ENCODE measurements at regions not wholly inside any gene's neighbourhood (a gene's known extent, or its start where the extent isn't known, plus 50 kb on each side); places are given as distances from the start of the nearest gene placed in this dataset.

- Histone ChIP-seq H3K4me3 (ENCODE audit: low read depth in 1 of 2, low read length in 1 of 2) (no peak overlapping the region), H3K27ac (no peak overlapping the region), H3K36me3 (no peaks in the 10 kb centered on the region), H3K4me1 (ENCODE audit: control insufficient read depth in 1 of 2, insufficient read depth in 1 of 2, low read depth in 1 of 2, low read length in 1 of 2) (no peaks in the 10 kb centered on the region), H3K9me3 (no peaks in the 10 kb centered on the region), H3K27me3 (peaks cover 6% of the 10 kb centered on the region)
- no peak for TF ChIP-seq CTCF (IDR thresholded peaks at IDR 0.05)
Observed at GRCh38 chr2:215879331-215879730, 134.0 kb downstream of the MREG start.

GRCh38 chr2:215878476-215879063 lies 134.8 kb downstream of the MREG start:
- no peak for TF ChIP-seq CTCF (IDR thresholded peaks at IDR 0.05)
- no peak overlapping the region for H3K27ac ChIP-seq
- H3K9me3 ChIP-seq, result no peaks in the 10 kb centered on the region

GRCh38 chr2:215876937-215877238 lies 136.5 kb downstream of the MREG start:
- H3K36me3 ChIP-seq, result no peaks in the 10 kb centered on the region
- no peaks in the 10 kb centered on the region for H3K4me1 ChIP-seq (ENCODE audit: control insufficient read depth in 1 of 2, insufficient read depth in 1 of 2, low read depth in 1 of 2, low read length in 1 of 2)
- peaks cover 6% of the 10 kb centered on the region for H3K27me3 ChIP-seq
- no peak overlapping the region for H3K4me3 ChIP-seq (ENCODE audit: low read depth in 1 of 2, low read length in 1 of 2)
- no peak for TF ChIP-seq CTCF (IDR thresholded peaks at IDR 0.05)
- H3K27ac ChIP-seq, result no peak overlapping the region
- H3K9me3 ChIP-seq, result no peaks in the 10 kb centered on the region

More at GRCh38 chr2:215878476-215879063, 134.8 kb downstream of the MREG start:
- Histone ChIP-seq H3K4me1 (ENCODE audit: control insufficient read depth in 1 of 2, insufficient read depth in 1 of 2, low read depth in 1 of 2, low read length in 1 of 2) (no peaks in the 10 kb centered on the region), H3K36me3 (no peaks in the 10 kb centered on the region), H3K27me3 (peaks cover 6% of the 10 kb centered on the region), H3K4me3 (ENCODE audit: low read depth in 1 of 2, low read length in 1 of 2) (no peak overlapping the region)

- no peak for TF ChIP-seq CTCF (IDR thresholded peaks at IDR 0.05)
Observed at GRCh38 chr2:215876139-215876936, 137.0 kb downstream of the MREG start.

GRCh38 chr2:215874418-215874817 lies 138.9 kb downstream of the MREG start:
- Histone ChIP-seq H3K4me1 (ENCODE audit: control insufficient read depth in 1 of 2, insufficient read depth in 1 of 2, low read depth in 1 of 2, low read length in 1 of 2) (no peaks in the 10 kb centered on the region), H3K9me3 (no peaks in the 10 kb centered on the region), H3K36me3 (no peaks in the 10 kb centered on the region), H3K4me3 (ENCODE audit: low read depth in 1 of 2, low read length in 1 of 2) (no peak overlapping the region), H3K27ac (no peak overlapping the region), H3K27me3 (peaks cover 6% of the 10 kb centered on the region)
- no peak for TF ChIP-seq CTCF (IDR thresholded peaks at IDR 0.05)

More at GRCh38 chr2:215876139-215876936, 137.0 kb downstream of the MREG start:
- peaks cover 6% of the 10 kb centered on the region for H3K27me3 ChIP-seq
- no peaks in the 10 kb centered on the region for H3K36me3 ChIP-seq
- H3K27ac ChIP-seq, result no peak overlapping the region
- no peaks in the 10 kb centered on the region for H3K9me3 ChIP-seq
- no peak overlapping the region for H3K4me3 ChIP-seq (ENCODE audit: low read depth in 1 of 2, low read length in 1 of 2)
- no peaks in the 10 kb centered on the region for H3K4me1 ChIP-seq (ENCODE audit: control insufficient read depth in 1 of 2, insufficient read depth in 1 of 2, low read depth in 1 of 2, low read length in 1 of 2)
